OCI-LY1 (cell line): ENCODE measurements at regions not wholly inside any gene's neighbourhood (a gene's known extent, or its start where the extent isn't known, plus 50 kb on each side); places are given as distances from the start of the nearest gene placed in this dataset.

Source experiments
- H2AFZ ChIP-seq: fragments of 200-600 bp; sonication (generic), shearing (Covaris generic); 2 replicates; pipeline ENCODE4 v1.6.0; 2014; ENCODE audit warnings: antibody characterized with exemption, mild to moderate bottlenecking, low read length
- H3F3A ChIP-seq: fragments of 200-600 bp; sonication (generic), shearing (Covaris generic); 2 replicates; pipeline ENCODE4 v1.6.0; 2014; ENCODE audit warnings: mild to moderate bottlenecking, antibody characterized with exemption, low read length, moderate library complexity; ENCODE audit not compliant: insufficient read depth
- H3K27ac ChIP-seq: fragments of 200-600 bp; sonication (generic); 2 replicates; pipeline ENCODE4 v1.5.1; 2014; ENCODE audit warnings: low read length, mixed run types, mild to moderate bottlenecking, low read depth; ENCODE audit not compliant: poor library complexity, severe bottlenecking
- H3K27me3 ChIP-seq: fragments of 200-600 bp; sonication (generic); 2 replicates; pipeline ENCODE4 v1.6.0; 2014; ENCODE audit warnings: antibody characterized with exemption, mild to moderate bottlenecking, low read length, moderate library complexity; ENCODE audit not compliant: insufficient read depth
- H3K36me3 ChIP-seq: fragments of 200-600 bp; sonication (generic); 2 replicates; pipeline ENCODE4 v1.6.1; 2014; ENCODE audit warnings: mild to moderate bottlenecking, antibody characterized with exemption, low read length, moderate library complexity, mixed read lengths; ENCODE audit not compliant: insufficient read depth
- H3K4me1 ChIP-seq: fragments of 200-600 bp; sonication (generic); 2 replicates; pipeline ENCODE4 v1.5.1; 2014; ENCODE audit warnings: mild to moderate bottlenecking, low read length, moderate library complexity; ENCODE audit not compliant: insufficient read depth, severe bottlenecking
- H3K4me2 ChIP-seq: fragments of 200-600 bp; sonication (generic), shearing (Covaris generic); 2 replicates; pipeline ENCODE4 v1.6.1; 2014; ENCODE audit warnings: low read length
- H3K4me3 ChIP-seq: fragments of 200-600 bp; sonication (generic); 2 replicates; pipeline ENCODE4 v1.5.1; 2014; ENCODE audit warnings: low read length, low read depth, mild to moderate bottlenecking, mixed read lengths; ENCODE audit not compliant: poor library complexity, severe bottlenecking
- H3K79me2 ChIP-seq: fragments of 200-600 bp; shearing (Covaris generic); 2 replicates; pipeline ENCODE4 v1.6.1; 2016; ENCODE audit warnings: mixed run types, low read length, mixed read lengths; ENCODE audit not compliant: insufficient read depth
- H3K9ac ChIP-seq: fragments of 200-600 bp; sonication (generic), shearing (Covaris generic); 2 replicates; pipeline ENCODE4 v1.6.1; 2014; ENCODE audit warnings: mild to moderate bottlenecking, low read length, mixed read lengths
- H3K9me2 ChIP-seq: fragments of 200-600 bp; sonication (generic), shearing (Covaris generic); 2 replicates; pipeline ENCODE4 v1.6.1; 2014; ENCODE audit warnings: low read depth, mild to moderate bottlenecking, low read length, mixed read lengths
- H3K9me3 ChIP-seq: fragments of 200-600 bp; shearing (Covaris generic); 2 replicates; pipeline ENCODE4 v1.6.1; 2014; ENCODE audit warnings: low read length, mixed read lengths
- H4K20me1 ChIP-seq: fragments of 200-600 bp; sonication (generic), shearing (Covaris generic); 2 replicates; pipeline ENCODE4 v1.6.0; 2016; ENCODE audit warnings: mild to moderate bottlenecking, low read length; ENCODE audit not compliant: insufficient read depth
- EZH2 ChIP-seq: fragments of 200-600 bp; sonication (generic), shearing (Covaris generic); IDR thresholded peaks from 2 replicates; pipeline ENCODE4 v1.8.0; 2017; ENCODE audit warnings: borderline replicate concordance, mixed run types, mild to moderate bottlenecking, antibody characterized with exemption, low read length, moderate library complexity, mixed read lengths
- TF ChIP-seq, protein P1 (sequence below): fragments of 200-600 bp; sonication (generic), shearing (Covaris generic); IDR thresholded peaks from 2 replicates; pipeline ENCODE4 v1.5.1; 2017; ENCODE audit warnings: mild to moderate bottlenecking, antibody characterized with exemption, low read length, moderate library complexity, mixed read lengths

DNA sequence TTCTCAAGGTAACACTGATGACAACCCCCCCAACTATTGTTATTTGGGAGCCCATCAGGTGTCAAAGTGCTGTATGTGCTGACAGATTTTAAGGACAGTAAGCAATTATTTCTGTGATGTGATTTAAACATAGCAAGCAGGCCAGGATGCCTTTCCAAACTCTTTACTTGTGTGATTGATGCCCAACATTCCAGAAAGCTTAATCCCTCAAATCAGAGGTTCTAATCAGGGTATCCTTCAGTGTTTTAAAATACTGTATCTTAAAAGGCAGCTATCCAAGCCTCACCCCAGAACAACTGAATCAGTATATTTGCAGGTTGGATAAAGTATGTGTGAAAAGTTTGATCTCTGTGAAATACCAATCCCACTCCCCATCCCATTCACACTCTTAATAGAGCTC lies 119.7 kb downstream of the GASK1B start:
- Histone ChIP-seq H3K9me2 (no peaks in the 10 kb centered on the region), H3F3A (no peaks in the 10 kb centered on the region), H3K27ac (no peak overlapping the region), H3K4me1 (no peaks in the 10 kb centered on the region), H3K36me3 (no peaks in the 10 kb centered on the region), H3K27me3 (no peaks in the 10 kb centered on the region), H3K9me3 (no peaks in the 10 kb centered on the region), H2AFZ (no peak overlapping the region), H3K9ac (no peak overlapping the region), H3K79me2 (no peaks in the 10 kb centered on the region), H3K4me2 (no peak overlapping the region), H4K20me1 (no peaks in the 10 kb centered on the region), H3K4me3 (no peak overlapping the region)
- TF ChIP-seq, protein P1, sequence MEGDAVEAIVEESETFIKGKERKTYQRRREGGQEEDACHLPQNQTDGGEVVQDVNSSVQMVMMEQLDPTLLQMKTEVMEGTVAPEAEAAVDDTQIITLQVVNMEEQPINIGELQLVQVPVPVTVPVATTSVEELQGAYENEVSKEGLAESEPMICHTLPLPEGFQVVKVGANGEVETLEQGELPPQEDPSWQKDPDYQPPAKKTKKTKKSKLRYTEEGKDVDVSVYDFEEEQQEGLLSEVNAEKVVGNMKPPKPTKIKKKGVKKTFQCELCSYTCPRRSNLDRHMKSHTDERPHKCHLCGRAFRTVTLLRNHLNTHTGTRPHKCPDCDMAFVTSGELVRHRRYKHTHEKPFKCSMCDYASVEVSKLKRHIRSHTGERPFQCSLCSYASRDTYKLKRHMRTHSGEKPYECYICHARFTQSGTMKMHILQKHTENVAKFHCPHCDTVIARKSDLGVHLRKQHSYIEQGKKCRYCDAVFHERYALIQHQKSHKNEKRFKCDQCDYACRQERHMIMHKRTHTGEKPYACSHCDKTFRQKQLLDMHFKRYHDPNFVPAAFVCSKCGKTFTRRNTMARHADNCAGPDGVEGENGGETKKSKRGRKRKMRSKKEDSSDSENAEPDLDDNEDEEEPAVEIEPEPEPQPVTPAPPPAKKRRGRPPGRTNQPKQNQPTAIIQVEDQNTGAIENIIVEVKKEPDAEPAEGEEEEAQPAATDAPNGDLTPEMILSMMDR = no peak
- TF ChIP-seq EZH2 = no peak

DNA sequence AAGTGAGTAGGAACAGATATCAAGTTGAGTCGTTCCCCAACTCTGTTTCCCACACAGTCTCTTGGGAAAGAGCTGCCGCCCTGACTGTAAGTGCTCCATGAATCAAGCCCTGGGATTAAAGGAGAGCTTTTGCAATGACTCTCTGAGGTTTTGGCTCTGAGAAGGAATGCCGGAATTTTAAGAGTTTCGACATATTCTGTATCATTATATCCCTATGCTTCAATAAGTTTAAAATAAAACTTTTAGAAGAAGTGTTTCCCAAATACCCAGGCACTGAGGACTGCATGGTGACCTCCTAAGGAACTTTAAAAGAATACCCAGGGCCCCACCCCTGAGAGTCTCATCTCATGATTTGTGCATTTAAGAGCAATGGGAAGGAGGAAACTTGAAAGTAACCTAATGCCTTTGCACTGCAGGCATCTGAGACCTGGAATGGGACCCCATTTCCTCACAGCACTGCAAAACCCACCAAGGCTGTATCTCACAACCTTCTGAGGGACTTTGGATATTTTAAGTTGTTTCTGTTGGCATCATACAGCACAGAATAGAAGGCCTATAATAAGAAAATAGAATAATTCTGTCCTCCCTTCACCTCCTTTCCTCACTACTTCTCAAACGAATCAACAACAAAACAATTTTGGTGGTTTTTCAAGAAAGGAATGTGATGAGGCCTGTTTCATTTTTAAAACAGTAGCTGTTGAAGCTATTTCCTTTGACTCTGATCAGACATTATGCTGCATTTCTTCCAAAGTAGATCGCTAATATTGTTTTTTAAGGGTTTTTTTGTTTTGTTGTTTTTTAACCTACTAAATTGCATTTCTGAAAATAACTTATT lies 121.2 kb downstream of the GASK1B start:
- H3K9me2 ChIP-seq = no peaks in the 10 kb centered on the region
- no peaks in the 10 kb centered on the region for H3K79me2 ChIP-seq
- no peaks in the 10 kb centered on the region for H3K4me1 ChIP-seq
- H4K20me1 ChIP-seq = no peaks in the 10 kb centered on the region
- H3K27ac ChIP-seq = no peak overlapping the region
- H3K4me3 ChIP-seq = no peak overlapping the region
- H3F3A ChIP-seq = no peaks in the 10 kb centered on the region
- no peak overlapping the region for H3K9ac ChIP-seq
- TF ChIP-seq, protein P1 = no peak
- no peak for TF ChIP-seq EZH2
- no peak overlapping the region for H3K4me2 ChIP-seq
- no peak overlapping the region for H2AFZ ChIP-seq
- H3K36me3 ChIP-seq = no peaks in the 10 kb centered on the region
- H3K27me3 ChIP-seq = no peaks in the 10 kb centered on the region
- H3K9me3 ChIP-seq = no peaks in the 10 kb centered on the region

DNA sequence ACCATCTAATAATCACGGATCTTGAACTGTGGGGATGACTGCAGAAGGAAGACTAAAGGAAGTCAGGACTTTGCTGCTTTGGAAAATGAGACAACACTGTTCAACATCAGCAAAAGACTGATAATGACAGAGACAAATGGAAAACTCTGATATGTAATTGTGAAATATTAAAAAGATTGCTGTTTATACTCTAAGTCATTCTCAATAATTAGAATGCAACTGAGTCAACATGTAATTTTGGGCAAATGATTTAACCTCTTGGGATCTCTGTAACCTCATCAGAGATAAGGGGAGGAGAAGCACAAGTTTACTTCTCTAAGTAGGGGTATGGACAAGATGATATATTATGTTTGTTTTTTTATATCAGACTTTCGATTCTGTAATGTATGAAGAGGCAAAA lies 121.9 kb downstream of the GASK1B start:
- Histone ChIP-seq H3K27ac (no peak overlapping the region), H4K20me1 (no peaks in the 10 kb centered on the region), H3K4me2 (no peak overlapping the region), H3K79me2 (no peaks in the 10 kb centered on the region), H3K36me3 (no peaks in the 10 kb centered on the region), H2AFZ (no peak overlapping the region), H3K4me3 (no peak overlapping the region), H3K4me1 (no peaks in the 10 kb centered on the region), H3K9me3 (no peaks in the 10 kb centered on the region), H3F3A (no peaks in the 10 kb centered on the region), H3K27me3 (no peaks in the 10 kb centered on the region), H3K9me2 (no peaks in the 10 kb centered on the region), H3K9ac (no peak overlapping the region)
- TF ChIP-seq, protein P1 = no peak
- no peak for TF ChIP-seq EZH2
